ENCODE measurements at regions not wholly inside any gene's neighbourhood (a gene's known extent, or its start where the extent isn't known, plus 50 kb on each side); places are given as distances from the start of the nearest gene placed in this dataset.
"Not testable (repeated sequence)": the region's sequence is repeated elsewhere in the genome, so short reads cannot be mapped to it uniquely, and the experiment has no call there.

DNA sequence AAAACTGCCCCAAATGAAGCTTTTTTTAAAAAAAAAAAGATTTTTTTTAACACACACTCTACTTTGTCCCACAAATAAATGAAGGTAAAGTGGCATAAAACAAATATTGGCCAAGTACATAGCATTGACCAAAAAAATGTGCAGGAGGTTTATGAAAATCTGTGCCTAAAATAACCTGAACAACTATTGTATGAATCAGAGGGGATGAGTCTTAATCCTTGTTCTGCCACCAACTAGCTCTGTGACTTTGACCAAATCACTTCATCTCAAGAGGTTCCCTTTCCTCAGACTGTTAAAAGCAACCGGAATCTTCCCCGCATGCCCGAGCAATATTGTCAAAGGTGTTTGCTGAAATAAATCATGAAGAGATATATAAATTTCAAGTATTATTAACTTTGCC, 150.4 kb upstream of the NEBL start:
- no peak for DNase-seq

GRCh38 chr10:21047096-21047495, 150.0 kb upstream of the NEBL start:
- DNase-seq: no peak

DNA sequence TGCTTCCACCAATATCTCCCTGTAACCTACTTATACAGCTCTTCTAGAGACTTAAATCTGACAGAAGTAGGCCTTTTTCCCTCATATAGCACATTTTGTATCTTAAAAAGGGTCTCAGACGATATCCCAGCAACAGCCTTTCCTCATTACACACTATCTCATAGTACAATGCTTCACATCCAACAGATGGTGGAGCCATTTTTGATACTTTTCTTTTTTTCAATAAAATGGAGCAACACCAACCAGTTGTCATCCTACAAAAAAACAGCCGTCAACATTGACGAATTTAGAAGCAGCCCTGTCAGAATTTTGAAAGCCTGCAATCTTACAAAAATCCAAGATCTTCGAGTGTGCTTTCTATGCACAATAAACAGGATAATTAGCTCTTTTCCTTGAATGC, 145.9 kb upstream of the NEBL start:
- no peak for DNase-seq

GRCh38 chr10:21042536-21042935, 145.4 kb upstream of the NEBL start:
- no peak for DNase-seq

DNA sequence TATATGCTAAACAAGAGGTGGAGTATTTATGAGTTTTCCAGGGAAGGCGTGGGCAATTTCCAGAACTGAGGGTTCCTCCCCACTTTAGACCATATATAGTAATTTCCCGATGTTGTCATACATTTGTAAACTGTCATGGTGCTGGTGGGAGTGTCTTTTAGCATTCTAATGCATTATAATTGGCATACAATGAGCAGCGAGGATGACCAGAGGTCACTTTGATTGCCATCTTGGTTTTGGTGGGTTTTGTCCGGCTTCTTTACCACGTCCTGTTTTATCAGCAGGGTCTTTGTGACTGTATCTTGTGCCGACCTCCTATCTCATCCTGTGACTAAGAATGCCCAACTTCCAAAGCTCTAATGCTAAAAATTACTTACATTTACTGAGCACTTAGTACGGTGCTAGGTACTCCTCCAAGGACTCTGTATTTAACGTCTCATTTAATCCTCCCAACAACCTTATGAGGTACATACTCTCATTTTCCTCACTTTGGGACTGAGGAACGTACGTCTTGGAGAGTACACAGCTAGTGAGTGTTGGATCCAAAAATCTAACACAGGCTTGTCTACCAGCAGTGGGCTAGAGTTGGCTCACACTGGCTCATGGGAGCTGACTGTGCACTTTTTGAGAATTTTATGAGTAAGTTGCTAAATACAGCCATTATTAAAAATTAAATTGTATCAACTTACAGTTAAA, 144.8 kb upstream of the NEBL start:
- DNase-seq: no peak

GRCh38 chr10:21039721-21040120, 142.6 kb upstream of the NEBL start:
- DNase-seq: no peak

GRCh38 chr10:21036757-21037156, 139.6 kb upstream of the NEBL start:
- DNase-seq: no peak

- not testable (repeated sequence) for DNase-seq
These were observed 137.7 kb upstream of the NEBL start for GRCh38 chr10:21034770-21035169.

- DNase-seq: no peak
These were observed 137.1 kb upstream of the NEBL start for GRCh38 chr10:21034241-21034640.

DNA sequence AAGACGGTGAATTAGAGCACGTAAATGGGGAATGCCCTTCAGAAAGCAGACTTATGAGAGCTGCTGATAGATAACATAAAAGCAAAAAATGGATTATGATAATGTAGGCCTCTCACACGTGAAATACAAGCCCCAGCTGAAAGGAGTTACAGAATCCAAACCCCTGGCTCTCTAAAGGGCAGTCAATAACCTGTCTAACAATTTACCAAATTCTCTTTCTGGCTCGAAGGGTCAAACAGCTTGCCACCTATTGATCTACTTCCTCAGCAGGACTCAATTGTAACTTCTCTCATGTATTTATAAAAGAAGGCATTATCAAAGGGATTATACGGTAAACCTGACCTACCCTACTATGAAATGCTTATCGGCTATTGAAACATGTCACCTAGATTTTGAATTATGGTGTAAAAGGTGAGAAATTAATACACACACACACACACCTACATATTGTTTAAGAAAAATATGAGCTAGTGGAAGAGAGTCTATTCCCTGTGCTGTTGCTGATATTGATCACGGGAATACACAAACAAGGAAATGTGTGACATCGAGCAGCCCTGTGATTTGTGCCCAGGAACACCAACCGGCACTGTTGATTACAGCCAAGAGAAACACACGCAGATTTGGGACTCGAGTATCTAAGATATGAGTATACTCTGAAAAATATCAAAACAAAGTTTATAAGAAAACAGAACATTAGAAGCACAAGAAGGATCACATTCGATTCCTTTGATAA, 135.6 kb upstream of the NEBL start:
- DNase-seq: no peak

DNA sequence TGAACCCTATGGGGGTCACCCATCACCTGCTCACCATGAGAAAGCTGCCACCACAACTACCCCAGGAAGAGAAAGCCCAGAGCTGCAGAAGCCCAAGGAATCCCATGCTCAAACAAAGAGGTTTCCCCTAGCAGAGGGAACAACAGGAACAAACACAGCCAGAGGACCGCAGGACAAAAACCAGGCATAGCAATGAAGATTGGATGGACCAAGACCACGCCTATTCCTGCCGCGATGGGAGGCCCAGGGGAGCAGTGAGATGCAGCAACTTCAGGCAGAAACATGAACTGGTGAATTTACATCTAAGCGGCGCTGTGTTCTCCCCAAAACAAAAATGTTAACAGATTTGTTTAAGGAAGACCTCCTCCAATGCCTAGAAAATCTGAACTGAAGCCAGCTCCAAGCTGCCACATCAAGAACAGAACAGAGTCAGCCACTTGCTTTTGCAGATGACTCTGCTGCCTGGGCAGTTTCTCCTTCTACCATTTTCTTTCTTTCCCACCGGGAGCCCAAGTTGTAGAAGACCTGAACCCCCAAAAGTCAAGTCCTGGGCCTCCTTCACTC, 134.2 kb upstream of the NEBL start:
- DNase-seq: no peak

GRCh38 chr10:21030091-21030490, 133.0 kb upstream of the NEBL start:
- DNase-seq: no peak

- DNase-seq: no peak
These were observed 125.7 kb upstream of the NEBL start for GRCh38 chr10:21022821-21023220.

DNA sequence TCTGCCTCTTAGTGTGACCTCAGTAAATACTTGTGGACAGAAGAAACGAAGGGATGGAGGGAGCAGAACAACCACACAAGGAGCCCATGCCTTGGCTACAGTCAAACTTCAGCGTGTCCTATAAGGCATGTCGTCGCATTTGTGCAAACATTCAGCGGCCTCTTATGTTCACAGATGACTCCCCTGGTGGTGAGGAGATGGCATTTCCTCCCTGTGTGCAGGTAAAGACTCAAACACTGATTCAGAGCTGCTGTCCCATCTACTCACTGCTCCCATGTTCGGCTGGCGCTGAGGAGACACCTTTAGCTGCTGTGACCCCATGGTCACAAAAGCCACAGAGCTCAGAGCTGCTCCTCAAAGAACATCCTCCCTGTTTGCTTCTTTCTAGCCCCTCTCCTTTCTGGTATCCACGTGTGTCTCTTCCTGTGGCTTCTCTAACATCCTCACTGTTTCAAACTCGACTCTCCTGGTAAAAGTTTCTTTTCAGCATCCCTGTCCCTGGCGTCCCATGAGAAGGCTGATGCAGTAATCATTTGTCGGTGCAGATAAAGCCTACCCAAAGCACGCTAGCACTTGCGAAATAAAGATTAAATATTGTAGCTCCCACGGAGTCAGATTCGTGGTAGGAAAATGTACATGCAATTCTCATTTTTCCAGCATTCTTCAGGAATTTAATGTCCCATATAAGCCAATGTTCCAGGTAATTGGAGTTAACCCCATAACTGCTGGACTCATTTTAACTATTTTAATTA, 124.9 kb upstream of the NEBL start:
- no peak for DNase-seq

GRCh38 chr10:21021231-21021630, 124.1 kb upstream of the NEBL start:
- DNase-seq: no peak

DNA sequence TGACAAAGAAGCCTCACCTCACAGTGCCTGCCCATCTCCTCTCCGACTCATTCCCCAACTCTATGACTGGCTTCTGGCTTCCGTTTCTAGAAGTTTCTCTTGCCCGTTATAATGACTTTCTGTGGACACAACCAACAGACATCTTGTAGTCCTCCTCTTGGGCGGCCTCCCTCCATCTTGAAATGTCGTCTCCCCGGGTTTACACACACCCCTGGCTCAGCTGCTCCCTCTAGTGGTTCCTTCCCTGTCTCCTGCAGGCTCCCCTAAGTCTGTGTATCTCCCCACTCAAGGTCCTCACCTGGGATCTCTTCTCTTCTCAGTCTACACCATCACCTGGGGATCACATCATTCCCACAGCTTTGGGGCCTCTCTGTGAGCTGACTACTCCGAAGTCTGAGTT, 123.4 kb upstream of the NEBL start:
- DNase-seq: no peak

GRCh38 chr10:21019436-21019835, 122.3 kb upstream of the NEBL start:
- DNase-seq: no peak

DNA sequence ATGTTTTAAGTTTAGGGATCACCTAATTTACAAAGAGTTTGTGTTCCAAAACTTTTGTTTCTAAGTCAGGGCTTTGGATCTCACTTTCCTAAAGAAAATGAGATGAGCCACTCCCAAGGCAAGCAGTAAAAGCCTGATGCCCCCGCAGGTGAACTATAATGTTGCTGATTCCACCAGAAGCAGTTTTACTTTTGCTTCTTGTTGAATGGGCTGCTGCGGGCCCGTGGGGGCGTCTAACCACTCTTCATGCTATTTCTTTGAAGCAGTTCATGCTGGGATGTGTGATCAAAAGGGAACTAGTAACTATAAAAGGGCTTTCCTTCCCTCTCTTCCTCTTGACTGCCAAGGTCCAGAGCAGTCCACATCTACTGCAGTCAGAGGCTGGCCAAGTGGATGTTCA, 118.7 kb upstream of the NEBL start:
- no peak for DNase-seq

- no peak for DNase-seq
These were observed 117.0 kb upstream of the NEBL start for GRCh38 chr10:21014141-21014540.

- DNase-seq: no peak
These were observed 114.4 kb upstream of the NEBL start for GRCh38 chr10:21011433-21012018.

DNA sequence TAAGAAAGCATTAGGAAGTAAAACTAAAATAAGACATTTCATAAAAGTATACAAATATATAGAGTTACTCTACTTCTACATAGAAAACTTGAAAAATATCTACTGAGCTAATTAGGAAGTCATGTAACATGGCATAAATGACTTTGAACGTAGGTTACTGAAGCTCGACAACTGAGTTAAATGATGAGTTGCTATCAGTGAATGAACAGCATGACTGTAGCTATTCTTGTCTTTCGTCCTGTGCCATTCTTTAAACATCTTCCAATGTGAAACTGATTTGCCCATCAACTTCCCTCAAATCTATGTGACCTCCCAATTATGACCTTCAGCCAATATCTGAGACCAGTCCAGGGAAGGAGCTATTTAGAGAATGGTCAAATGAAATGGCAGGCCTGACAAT, 113.5 kb upstream of the NEBL start:
- no peak for DNase-seq

GRCh38 chr10:21003240-21003822, 106.2 kb upstream of the NEBL start:
- DNase-seq: no peak
